Erythroblast (primary cell): ENCODE measurements at regions not wholly inside any gene's neighbourhood (a gene's known extent, or its start where the extent isn't known, plus 50 kb on each side); places are given as distances from the start of the nearest gene placed in this dataset.

Experiments
- DNase-seq, 2 experiments: peaks; one replicate each; lab custom pipeline; 2025; lab: John Stamatoyannopoulos, UW
- GATA1 ChIP-seq: IDR thresholded peaks from 2 replicates; pipeline ENCODE4 v1.6.1; 2011; ENCODE audit warnings: low read depth, mild to moderate bottlenecking, control low read depth, low read length, moderate library complexity
- POLR2A ChIP-seq: IDR thresholded peaks from 2 replicates; pipeline ENCODE4 v1.6.1; 2011; ENCODE audit warnings: mild to moderate bottlenecking, low read length

DNA sequence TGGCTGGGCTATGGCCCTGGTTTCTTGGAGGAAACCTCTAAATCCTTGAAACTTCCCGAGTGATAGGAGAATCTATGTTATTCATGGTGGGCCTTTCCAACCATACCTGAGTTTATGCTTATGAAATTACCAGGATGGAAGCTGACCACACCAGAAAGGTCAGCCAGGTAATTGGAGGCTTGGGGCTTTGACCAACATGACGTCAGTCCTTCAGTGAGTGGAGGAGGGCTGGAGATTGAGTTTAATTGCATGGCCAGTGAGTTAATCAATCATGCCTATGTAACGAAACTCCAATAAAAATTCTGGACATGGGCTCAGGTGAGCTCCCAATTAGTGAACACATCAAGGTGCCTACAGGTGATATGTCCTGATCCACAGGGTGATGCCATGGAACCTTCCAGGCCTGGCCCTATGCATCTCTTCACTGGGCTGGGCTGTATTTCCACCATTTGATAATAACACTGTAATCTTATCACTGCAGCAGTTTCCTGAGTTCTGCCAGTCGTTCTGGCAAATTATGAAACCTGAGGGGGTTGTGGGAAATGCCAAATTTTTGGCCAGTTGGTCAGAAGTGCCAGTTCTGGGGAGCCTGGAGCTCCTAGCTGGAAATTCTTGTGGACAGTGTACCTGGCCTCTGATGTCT, 106.5 kb downstream of the CDH26 start:
- no peak for DNase-seq
- TF ChIP-seq GATA1 (no peak), POLR2A (no peak)

DNA sequence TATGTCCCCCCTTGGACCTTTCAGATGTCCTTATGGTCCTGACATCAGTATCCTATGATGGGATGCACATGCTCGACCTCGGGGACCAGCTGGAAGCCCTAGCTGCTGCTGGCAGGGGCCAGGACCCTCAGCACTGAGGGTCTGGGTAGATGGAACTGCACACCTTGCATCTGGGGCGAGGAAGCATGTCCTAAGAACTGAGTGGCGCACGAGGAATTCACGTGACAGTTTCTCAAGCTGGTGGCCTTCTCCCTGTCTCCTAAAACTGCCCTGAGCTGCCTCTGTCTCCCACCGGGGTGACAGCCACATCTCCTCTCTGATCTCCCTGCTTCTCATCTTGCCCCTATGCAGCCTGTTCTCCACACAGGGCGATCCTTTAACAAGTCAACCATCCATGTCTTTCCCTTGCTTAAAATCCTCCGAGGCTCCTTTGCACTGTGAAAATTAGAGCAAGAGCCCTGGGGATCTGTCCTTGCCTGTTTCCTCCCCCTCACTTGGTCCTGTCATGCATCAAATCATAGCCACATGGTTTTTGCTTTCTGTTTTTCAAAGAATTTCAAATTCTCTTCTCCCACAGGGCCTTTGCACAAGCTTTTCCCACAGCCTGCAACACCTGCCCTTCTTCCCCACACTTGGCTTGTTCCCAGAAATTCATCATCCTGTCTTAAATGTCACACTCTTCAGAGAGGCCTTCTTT, 107.7 kb downstream of the CDH26 start:
- TF ChIP-seq POLR2A (no peak), GATA1 (no peak)
- DNase-seq = no peak

DNA sequence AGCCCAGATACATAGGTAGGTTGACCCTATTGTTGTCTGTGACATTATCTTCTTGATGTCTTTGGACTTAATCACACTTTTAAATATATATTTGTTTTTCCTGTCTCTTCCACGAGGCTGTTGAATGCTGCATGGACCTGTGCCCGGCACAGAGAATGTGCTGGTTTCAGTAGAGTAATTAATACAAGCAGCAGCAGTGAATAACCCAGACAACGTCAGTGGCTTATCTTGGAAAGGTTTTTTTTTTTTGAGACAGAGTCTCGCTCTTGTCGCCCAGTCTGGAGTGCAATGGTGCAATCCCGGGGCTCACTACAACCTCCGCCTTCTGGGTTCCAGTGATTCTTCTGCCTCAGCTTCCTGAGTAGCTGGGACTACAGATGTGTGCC, 108.2 kb downstream of the CDH26 start:
- DNase-seq = no peak
- no peak for TF ChIP-seq POLR2A
- no peak for TF ChIP-seq GATA1

DNA sequence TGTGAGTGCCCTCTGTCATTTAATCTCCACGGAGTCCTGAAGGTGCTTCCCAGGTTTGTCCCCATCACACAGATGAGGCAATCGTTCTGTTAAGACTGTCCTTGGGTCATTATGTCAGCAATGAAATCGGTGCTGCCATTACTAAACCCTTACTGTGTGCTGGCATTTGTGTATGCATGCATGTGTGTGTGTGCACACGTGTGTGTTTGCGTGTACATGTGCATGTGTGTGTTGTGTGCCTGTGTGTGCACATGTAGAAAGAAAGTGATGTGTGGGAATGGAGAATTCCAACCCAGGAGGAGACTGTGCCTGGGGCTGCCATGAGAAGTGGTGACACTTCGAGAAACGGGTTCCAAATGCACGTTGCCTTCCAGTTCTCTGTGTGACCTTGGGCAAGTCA, 110.3 kb downstream of the CDH26 start:
- TF ChIP-seq POLR2A = no peak
- no peak for TF ChIP-seq GATA1
- no peak for DNase-seq

DNA sequence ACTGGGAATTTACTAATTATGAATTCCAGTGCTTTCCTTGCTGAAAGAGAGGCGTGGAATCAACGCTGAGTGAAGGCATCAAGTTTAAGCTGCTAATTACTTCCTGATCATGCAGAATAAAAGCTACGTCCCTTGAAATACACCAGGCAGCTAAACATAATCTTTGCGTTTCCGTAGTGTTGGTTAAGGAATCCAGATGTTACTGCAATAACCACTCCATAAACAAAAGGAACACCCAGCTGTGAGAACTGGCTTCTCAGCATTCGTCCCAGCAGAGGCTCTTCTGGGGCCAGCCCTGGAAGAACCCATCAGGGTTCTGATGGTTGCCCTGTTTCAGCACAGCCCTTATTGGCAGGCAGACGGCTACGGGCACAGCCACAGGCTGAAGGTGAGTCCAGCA, 111.4 kb downstream of the CDH26 start:
- TF ChIP-seq GATA1 = no peak
- no peak for TF ChIP-seq POLR2A

DNA sequence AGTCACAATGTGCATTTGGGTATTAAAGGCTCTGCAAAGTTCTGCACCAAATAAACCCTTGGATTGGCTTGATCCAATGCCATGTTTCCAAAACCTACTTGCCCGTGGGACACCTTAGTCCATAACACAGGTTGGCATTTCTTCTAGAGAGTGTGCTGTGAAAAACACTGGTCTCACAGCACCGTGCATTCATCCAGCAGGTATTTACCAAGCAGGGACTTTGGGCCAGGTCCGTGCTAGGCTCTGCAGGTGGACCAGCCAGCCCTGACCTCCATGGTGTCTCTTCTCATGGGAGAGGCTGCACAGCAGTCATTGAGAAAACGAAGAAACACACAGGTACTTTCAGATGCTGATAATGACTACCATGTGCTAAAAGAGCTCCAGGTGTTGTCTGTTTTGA, 112.6 kb downstream of the CDH26 start:
- DNase-seq = no peak
- TF ChIP-seq GATA1 = no peak
- no peak for TF ChIP-seq POLR2A

More for the DNA sequence above, 111.4 kb downstream of the CDH26 start:
- no peak for DNase-seq

DNA sequence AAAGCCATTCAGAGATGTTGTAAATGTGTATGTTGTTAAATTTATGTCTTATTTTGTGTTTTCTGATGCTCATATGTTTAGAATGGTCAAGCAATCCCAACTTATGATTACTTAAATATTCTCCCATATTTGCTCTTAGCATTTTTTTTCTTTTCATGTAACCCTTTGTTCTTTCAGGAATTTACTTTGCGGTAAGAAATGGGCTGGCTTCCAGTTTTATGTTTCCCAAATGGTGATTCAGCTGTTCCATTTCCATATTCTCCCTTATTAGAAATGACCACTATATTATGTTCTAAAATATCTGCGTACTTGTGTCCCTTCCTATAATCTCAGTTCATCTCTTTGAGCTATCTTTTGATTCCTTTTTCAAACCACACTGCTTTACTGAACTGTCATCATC, 113.7 kb downstream of the CDH26 start:
- TF ChIP-seq POLR2A (no peak), GATA1 (no peak)
- no peak for DNase-seq

DNA sequence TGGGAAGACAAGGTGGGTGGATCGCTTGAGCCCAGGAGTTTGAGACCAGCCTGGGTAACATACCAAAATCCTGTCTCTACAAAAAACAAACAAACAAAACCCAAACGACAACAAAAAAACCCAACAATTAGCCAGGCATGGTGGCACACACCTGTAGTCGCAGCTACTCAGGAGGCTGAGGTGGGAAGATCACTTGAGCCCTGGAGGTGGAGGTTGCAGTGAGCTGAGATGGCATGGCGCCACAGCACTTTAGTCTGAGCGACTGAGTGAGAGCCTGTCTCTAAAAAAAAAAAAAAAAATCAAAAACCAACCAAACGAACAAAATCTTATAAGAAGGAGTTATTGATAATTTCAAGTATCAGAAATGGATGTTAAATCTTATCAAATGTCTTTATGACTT, 114.9 kb downstream of the CDH26 start:
- no peak for DNase-seq
- TF ChIP-seq GATA1 (no peak), POLR2A (no peak)

DNA sequence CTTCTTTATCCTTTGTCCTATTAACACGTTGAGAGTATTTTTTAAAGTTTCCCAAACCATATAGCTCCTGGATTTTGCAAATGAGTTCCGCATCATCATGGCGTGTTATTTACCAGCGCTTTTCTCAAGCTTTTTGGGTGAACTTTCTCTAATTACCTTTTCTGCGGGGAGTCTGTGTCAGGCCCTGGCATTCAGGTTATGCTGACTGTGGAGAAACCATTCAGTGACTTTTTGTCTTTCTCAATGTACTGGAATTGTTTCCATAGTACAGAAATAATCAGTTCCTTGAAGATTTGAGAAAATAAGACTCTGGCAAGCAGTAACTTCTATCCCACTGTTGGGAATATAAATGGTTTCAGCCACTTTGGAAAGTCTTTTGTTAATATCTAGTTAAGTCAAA, 115.3 kb downstream of the CDH26 start:
- no peak for DNase-seq
- TF ChIP-seq POLR2A (no peak), GATA1 (no peak)

DNA sequence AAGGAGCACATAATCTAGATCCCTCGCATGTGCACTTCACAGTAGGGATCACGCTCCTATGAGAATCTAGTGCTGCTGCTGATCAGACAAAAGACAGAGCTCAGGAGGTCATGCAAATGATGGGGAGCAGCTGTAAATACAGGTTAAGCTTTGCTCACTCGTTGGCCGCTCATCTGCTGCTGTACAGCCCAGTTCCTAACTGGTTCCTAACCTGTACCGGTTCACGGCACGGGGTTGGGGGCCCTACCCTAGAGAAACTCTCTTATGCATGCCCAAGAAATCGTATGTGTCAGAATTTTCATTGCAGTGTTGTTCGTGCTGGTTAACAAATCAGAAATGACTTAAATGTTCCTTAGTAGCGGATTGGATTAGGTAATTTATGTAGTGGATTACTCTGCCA, 116.1 kb downstream of the CDH26 start:
- TF ChIP-seq POLR2A (no peak), GATA1 (no peak)
- no peak for DNase-seq

DNA sequence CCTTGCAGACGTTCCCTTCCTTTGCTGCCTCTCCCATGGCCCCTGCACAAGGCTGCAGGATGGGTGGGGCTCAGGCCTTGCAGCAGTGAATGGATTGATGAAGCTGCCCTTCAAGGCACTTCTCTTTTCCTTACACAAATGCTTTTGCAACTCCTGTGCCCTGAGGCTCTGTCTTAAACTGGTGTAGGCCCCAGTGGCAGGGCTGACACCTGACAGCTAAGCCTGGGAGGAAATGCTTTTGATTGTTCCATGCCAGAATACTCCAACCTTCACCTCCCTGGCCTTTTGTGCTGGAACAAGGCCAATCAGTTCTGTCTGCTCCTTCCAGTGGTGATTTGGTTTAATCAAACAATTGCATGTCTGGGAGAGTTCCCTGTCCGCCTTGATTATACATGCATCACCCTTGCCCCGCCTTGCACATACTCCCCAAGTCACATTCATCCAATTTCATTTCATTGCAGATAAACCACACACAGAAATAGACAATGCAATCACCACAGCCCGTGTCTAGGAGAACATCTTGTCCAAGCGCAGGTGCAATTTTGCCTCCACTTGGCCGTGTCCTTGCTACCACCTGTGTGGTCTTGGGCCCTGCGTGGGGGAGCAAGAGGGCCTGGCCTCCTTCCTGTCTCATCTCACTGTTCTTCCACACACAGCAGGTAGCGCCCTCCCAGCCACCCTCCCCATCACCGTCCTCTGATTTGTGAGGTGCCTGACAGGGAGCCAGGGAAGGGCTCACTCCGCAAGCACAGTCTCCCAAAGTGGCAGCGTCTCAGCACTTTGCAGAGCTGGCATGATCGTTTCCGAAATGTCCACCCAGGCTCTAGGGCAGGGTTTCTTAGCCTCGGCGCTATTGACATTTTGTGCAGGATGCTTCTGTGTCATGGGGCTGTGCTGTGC, 120.4 kb downstream of the CDH26 start:
- no peak for DNase-seq

DNA sequence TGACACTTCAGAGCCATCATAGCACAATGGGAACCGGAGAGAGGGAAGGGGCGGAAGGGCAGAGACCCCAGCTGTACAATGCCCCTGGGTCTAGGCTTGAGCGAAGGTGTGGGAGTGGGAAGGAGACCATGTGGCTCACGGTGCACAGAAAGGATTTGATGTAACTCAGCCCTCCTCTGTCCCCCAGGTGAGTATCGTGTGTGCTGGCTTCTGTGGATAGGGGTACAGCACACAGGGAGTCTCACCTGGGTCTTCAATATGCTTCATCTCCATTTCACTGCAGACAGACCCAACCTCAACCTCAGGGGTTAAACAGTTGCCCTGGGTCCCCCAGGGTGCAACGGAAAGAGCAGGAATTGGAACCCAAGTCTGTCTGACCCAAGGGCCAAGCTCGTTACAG, 122.2 kb downstream of the CDH26 start:
- no peak for DNase-seq
- TF ChIP-seq GATA1 = no peak
- no peak for TF ChIP-seq POLR2A

More for the DNA sequence above, 120.4 kb downstream of the CDH26 start:
- no peak for TF ChIP-seq GATA1
- TF ChIP-seq POLR2A = no peak

DNA sequence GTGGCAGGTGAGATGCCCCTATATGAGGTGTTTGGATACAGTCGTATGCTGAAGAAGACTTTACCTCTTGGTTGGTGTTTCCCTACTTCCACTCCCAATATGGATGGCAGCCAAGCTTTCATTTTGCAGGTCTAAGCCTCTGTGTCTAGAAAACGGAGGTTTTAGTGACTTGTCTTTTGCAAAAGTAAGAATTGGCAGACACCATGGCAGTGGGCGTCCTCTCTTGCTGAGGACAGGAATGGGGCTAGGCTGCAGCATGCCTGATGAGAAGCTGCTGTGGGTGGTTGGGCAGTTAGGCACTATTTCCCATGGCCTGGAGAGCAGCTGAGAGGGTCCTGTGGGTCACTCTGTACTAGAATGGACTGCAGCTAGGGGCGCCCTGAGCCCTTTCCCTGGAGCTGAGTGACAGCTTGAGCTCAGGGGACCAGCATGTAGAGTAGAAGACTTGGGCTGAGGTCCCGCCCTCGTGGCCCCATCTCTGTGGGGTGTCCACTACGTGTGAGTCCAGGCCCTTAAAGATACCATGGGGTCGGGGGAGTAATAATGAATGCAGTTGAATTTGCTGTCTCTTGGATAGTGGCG, 127.4 kb downstream of the CDH26 start:
- no peak for DNase-seq

DNA sequence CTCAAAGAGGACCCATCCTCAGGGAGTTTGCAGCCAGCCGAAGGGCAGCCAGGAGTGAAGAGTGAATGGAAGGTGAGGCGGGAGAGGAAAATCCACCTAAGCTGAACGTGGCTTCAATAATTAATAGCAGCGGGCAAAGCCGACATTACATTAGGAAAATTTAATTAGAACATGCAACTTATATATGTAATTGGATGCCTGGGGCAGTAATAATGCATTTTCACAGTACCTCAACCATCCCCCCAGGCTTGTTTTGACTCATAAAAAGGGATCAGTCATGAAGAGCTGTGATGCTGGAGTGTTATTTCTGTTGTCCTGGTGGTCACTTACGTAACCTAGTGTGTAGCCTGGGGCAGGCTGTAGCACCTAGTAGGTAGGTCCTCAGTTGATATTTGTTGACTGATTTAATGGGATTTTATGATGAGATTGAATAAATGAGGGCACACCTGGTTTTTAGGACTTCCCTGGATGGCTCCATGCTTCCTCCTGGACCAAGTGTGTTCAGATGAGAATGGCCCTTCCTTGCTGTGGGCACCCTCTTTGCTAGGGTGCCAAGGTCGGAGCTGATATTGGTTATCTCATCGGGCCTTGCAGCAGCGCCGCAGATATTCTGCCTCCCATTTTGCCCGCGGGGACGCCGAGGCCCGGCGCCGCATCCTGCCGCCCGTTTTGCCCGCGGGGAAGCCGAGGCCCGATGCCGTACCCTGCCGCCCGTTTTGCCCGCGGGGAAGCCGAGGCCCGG, 128.8 kb downstream of the CDH26 start:
- TF ChIP-seq POLR2A = no peak
- no peak for TF ChIP-seq GATA1
- no peak for DNase-seq

More for the DNA sequence above, 127.4 kb downstream of the CDH26 start:
- TF ChIP-seq GATA1 = no peak
- no peak for TF ChIP-seq POLR2A
